ENCODE measurements at regions not wholly inside any gene's neighbourhood (a gene's known extent, or its start where the extent isn't known, plus 50 kb on each side); places are given as distances from the start of the nearest gene placed in this dataset.

GRCh38 chr6:67393356-67393755 is 1241.7 kb upstream of the ADGRB3 start:
- TF ChIP-seq, protein P1, sequence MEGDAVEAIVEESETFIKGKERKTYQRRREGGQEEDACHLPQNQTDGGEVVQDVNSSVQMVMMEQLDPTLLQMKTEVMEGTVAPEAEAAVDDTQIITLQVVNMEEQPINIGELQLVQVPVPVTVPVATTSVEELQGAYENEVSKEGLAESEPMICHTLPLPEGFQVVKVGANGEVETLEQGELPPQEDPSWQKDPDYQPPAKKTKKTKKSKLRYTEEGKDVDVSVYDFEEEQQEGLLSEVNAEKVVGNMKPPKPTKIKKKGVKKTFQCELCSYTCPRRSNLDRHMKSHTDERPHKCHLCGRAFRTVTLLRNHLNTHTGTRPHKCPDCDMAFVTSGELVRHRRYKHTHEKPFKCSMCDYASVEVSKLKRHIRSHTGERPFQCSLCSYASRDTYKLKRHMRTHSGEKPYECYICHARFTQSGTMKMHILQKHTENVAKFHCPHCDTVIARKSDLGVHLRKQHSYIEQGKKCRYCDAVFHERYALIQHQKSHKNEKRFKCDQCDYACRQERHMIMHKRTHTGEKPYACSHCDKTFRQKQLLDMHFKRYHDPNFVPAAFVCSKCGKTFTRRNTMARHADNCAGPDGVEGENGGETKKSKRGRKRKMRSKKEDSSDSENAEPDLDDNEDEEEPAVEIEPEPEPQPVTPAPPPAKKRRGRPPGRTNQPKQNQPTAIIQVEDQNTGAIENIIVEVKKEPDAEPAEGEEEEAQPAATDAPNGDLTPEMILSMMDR (IDR thresholded peaks at IDR 0.05; ENCODE audit: control insufficient read depth, insufficient read depth, low read depth, low read length, missing control alignments), result no peak
- H3K4me3 ChIP-seq (ENCODE audit: control insufficient read depth, low read depth, low read length), result no peak overlapping the region
- DNase-seq (ENCODE audit: low read depth), result no peak

GRCh38 chr6:67391955-67392354 is 1243.1 kb upstream of the ADGRB3 start:
- no peak overlapping the region for H3K4me3 ChIP-seq (ENCODE audit: control insufficient read depth, low read depth, low read length)
- TF ChIP-seq, protein P1 (IDR thresholded peaks at IDR 0.05; ENCODE audit: control insufficient read depth, insufficient read depth, low read depth, low read length, missing control alignments), result no peak
- no peak for DNase-seq (ENCODE audit: low read depth)

GRCh38 chr6:67369679-67370078 is 1265.4 kb upstream of the ADGRB3 start:
- no peak for DNase-seq (ENCODE audit: low read depth)
- TF ChIP-seq, protein P1 (IDR thresholded peaks at IDR 0.05; ENCODE audit: control insufficient read depth, insufficient read depth, low read depth, low read length, missing control alignments), result no peak

DNA sequence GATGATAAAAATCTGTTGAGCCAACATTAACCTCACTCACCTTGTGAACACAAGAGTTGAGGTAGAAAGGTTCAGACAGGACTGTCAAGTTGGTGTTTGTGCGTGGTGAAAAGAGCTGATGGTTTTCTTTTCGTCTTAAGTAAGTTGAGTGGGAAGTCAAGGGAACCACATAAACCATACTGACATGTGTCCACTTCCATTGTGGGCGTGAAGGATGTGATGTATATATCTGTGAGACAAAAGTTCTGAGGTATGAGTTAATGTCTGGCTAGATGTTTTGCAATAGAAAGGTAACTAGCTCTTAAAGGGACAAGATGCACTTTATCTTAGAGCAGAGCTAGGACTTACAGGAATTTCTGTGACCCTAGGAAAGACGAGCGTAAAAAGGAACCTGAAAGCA is 1272.1 kb upstream of the ADGRB3 start:
- no peak for DNase-seq (ENCODE audit: low read depth)
- TF ChIP-seq, protein P1 (IDR thresholded peaks at IDR 0.05; ENCODE audit: control insufficient read depth, insufficient read depth, low read depth, low read length, missing control alignments), result no peak
- H3K4me3 ChIP-seq (ENCODE audit: control insufficient read depth, low read depth, low read length), result no peak overlapping the region

More at GRCh38 chr6:67369679-67370078, 1265.4 kb upstream of the ADGRB3 start:
- H3K4me3 ChIP-seq (ENCODE audit: control insufficient read depth, low read depth, low read length), result no peak overlapping the region

DNA sequence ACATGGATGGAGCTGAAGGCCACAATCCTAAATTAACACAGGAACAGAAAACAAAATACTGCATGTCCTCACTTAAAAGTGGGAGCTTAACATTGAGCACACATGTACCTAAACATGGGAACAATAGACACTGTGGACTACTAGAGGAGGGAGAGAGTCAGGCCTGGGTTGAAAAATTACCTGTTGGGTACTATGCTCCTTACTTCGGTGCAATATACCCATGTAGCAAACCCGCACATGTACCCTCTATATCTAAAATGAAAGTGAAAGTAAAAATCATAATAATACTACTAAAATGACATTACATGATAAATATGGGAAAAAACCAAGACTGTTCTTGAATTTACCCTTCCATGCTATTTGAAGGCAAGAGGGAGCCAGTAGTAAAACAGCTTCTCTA is 1273.8 kb upstream of the ADGRB3 start:
- no peak overlapping the region for H3K4me3 ChIP-seq (ENCODE audit: control insufficient read depth, low read depth, low read length)
- DNase-seq (ENCODE audit: low read depth), result no peak
- TF ChIP-seq, protein P1 (IDR thresholded peaks at IDR 0.05; ENCODE audit: control insufficient read depth, insufficient read depth, low read depth, low read length, missing control alignments), result no peak

GRCh38 chr6:67358241-67358640 is 1276.8 kb upstream of the ADGRB3 start:
- H3K4me3 ChIP-seq (ENCODE audit: control insufficient read depth, low read depth, low read length), result no peak overlapping the region
- no peak for DNase-seq (ENCODE audit: low read depth)
- TF ChIP-seq, protein P1 (IDR thresholded peaks at IDR 0.05; ENCODE audit: control insufficient read depth, insufficient read depth, low read depth, low read length, missing control alignments), result no peak

GRCh38 chr6:67353861-67354260 is 1281.2 kb upstream of the ADGRB3 start:
- DNase-seq (ENCODE audit: low read depth), result no peak
- TF ChIP-seq, protein P1 (IDR thresholded peaks at IDR 0.05; ENCODE audit: control insufficient read depth, insufficient read depth, low read depth, low read length, missing control alignments), result no peak
- H3K4me3 ChIP-seq (ENCODE audit: control insufficient read depth, low read depth, low read length), result no peak overlapping the region

All from AG09309 (cell line).